ENCODE measurements at regions not wholly inside any gene's neighbourhood (a gene's known extent, or its start where the extent isn't known, plus 50 kb on each side); places are given as distances from the start of the nearest gene placed in this dataset.

DNA sequence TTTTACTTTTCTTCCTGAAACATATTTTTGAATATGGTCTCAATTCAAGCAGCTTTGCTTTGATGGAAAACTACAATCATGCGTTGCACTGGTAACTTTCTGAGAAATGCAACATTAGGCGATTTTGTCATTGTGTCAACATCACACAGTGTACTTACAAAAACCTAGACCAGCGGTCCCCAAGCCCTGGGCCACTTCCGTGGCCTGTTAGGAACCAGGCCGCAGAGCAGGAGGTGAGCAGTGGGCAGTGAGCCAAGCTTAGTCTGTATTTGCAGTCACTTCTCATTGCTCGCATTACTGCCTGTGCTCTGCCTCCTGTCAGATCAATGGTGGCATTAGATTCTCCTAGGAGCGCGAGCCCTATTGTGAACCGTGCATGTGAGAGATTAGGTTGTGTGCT lies 163.7 kb upstream of the NOVA1 start:
- ChIA-PET CTCF (no interaction called here), POLR2A (ENCODE audit: low non-redundant PET) (no interaction called here)
- no TSS peak for BruUV-seq (replicated peaks)
- Histone ChIP-seq H3K4me1 (ENCODE audit: insufficient read depth, low read length, poor library complexity, severe bottlenecking) (no peaks in the 10 kb centered on the region), H3K9me3 (ENCODE audit: low read depth, low read length, poor library complexity, severe bottlenecking) (no peaks in the 10 kb centered on the region), H3K27me3 (replicated peaks; ENCODE audit: insufficient read depth, low read depth, low read length, poor library complexity) (no peaks in the 10 kb centered on the region), H3K36me3 (ENCODE audit: insufficient read depth, low read length, poor library complexity, severe bottlenecking) (no peaks in the 10 kb centered on the region), H3K4me3 (ENCODE audit: low read depth, low read length, poor library complexity, severe bottlenecking) (no peak overlapping the region), H3K27ac (ENCODE audit: low read depth, low read length, poor library complexity, severe bottlenecking) (no peak overlapping the region)
- DNase-seq (ENCODE audit: low spot score): no peak
- intact Hi-C loops (cut with micrococcal nuclease; ENCODE audit: unreplicated experiment): no loop called here
- no peak for TF ChIP-seq CTCF (conservative IDR thresholded peaks at IDR 0.05; ENCODE audit: low read depth, low read length)
- TF ChIP-seq EZH2 (IDR thresholded peaks at IDR 0.05; ENCODE audit: borderline replicate concordance, low read depth, low read length, poor library complexity, severe bottlenecking): no peak

DNA sequence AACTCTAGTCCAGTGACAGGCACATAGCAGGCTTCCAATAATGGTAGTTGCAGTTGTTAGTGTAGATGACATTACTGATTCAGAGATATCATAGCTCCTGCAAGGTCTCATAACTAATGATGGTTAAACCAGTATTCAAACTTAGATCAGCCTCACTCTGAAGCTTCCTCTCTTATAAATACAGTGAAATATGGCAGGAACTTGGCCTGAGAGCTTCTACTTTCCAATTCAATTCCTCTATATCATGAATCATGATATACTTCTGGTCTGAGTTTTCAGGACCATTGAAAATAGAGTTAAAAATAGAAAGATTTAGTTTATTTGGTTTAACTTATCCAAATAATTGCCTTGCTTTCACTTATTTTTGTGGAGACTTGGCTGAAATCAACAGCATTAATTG lies 167.5 kb upstream of the NOVA1 start:
- no peak overlapping the region for H3K27ac ChIP-seq (ENCODE audit: low read depth, low read length, poor library complexity, severe bottlenecking)
- H3K27me3 ChIP-seq (replicated peaks; ENCODE audit: insufficient read depth, low read depth, low read length, poor library complexity): no peaks in the 10 kb centered on the region
- CTCF ChIA-PET: no interaction called here
- BruUV-seq (replicated peaks): no TSS peak
- no peaks in the 10 kb centered on the region for H3K9me3 ChIP-seq (ENCODE audit: low read depth, low read length, poor library complexity, severe bottlenecking)
- intact Hi-C loops (cut with micrococcal nuclease; ENCODE audit: unreplicated experiment): no loop called here
- TF ChIP-seq EZH2 (IDR thresholded peaks at IDR 0.05; ENCODE audit: borderline replicate concordance, low read depth, low read length, poor library complexity, severe bottlenecking) (no peak), CTCF (conservative IDR thresholded peaks at IDR 0.05; ENCODE audit: low read depth, low read length) (no peak)
- H3K36me3 ChIP-seq (ENCODE audit: insufficient read depth, low read length, poor library complexity, severe bottlenecking): no peaks in the 10 kb centered on the region
- POLR2A ChIA-PET (ENCODE audit: low non-redundant PET): no interaction called here
- no peak overlapping the region for H3K4me3 ChIP-seq (ENCODE audit: low read depth, low read length, poor library complexity, severe bottlenecking)
- H3K4me1 ChIP-seq (ENCODE audit: insufficient read depth, low read length, poor library complexity, severe bottlenecking): no peaks in the 10 kb centered on the region
- DNase-seq (ENCODE audit: low spot score): no peak

DNA sequence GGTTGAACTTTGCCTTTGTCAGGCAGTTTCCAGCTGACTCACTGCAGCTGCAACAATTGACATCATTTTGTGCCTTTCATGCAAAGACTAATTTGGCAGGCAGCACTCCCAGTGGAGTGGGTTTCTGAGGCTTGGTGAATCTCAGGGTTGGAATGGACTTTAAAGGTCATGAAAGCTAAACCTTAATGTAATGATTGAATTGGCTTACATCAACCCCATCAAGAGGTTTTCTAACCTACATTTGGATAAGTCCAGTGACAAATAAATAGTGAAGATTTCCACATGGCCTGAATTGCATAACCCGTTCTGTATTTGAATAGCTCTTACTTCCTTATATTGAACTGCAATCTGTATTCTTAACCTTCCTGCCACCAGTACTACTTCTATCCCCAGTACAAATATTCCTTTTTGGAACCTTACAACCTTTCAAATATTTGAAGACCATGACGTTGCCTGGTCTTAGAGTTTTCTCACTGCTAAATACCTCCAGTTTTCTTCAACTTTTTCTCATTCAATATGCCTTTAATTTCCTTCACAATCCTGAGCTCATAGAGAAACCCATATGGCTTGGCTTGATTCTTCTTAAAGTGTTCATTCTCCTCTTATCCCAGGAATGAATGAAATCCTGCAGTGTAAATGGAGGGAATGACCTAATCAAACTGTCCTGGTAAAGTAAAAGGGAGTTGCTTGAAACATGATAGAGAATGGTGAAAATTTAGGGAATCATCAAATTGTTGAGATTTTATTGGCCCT lies 168.1 kb upstream of the NOVA1 start:
- peak; percentile 13 for DNase-seq (ENCODE audit: low spot score)
- TF ChIP-seq CTCF (conservative IDR thresholded peaks at IDR 0.05; ENCODE audit: low read depth, low read length) (no peak), EZH2 (IDR thresholded peaks at IDR 0.05; ENCODE audit: borderline replicate concordance, low read depth, low read length, poor library complexity, severe bottlenecking) (no peak)
- POLR2A ChIA-PET (ENCODE audit: low non-redundant PET): interaction anchor here (0.6 kb wide), 1 partner anchor 1710 kb away, joined by 3 read pairs; no protein-coding TSS in a partner anchor
- intact Hi-C loops (cut with micrococcal nuclease; ENCODE audit: unreplicated experiment): no loop called here
- CTCF ChIA-PET: no interaction called here
- no peak overlapping the region for H3K4me3 ChIP-seq (ENCODE audit: low read depth, low read length, poor library complexity, severe bottlenecking)
- H3K4me1 ChIP-seq (ENCODE audit: insufficient read depth, low read length, poor library complexity, severe bottlenecking): no peaks in the 10 kb centered on the region
- BruUV-seq (replicated peaks): no TSS peak
- no peak overlapping the region for H3K27ac ChIP-seq (ENCODE audit: low read depth, low read length, poor library complexity, severe bottlenecking)
- no peaks in the 10 kb centered on the region for H3K27me3 ChIP-seq (replicated peaks; ENCODE audit: insufficient read depth, low read depth, low read length, poor library complexity)
- H3K9me3 ChIP-seq (ENCODE audit: low read depth, low read length, poor library complexity, severe bottlenecking): no peaks in the 10 kb centered on the region
- H3K36me3 ChIP-seq (ENCODE audit: insufficient read depth, low read length, poor library complexity, severe bottlenecking): no peaks in the 10 kb centered on the region

All from A673 (cell line).